ENCODE measurements at regions not wholly inside any gene's neighbourhood (a gene's known extent, or its start where the extent isn't known, plus 50 kb on each side); places are given as distances from the start of the nearest gene placed in this dataset.

DNA sequence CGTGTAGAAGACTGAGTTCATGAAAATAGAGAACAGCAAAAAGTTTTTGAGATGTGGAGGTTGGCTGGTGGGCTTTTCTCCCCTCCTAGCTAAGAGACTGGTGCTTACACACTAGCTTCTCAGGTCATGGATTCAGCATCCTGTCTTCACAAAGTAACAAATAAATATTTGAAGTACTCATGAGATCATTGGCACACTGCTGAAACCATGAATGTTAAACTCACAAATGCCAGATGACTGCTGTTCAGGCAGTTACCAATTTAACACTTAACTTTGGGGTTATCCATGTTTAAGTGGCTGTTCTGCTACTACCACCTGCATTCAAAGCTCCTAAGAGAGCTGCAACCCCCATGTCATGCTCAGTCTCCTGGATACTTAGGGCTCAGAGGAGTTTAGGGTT lies 119.0 kb upstream of the BET1 start:
- no peak for TF ChIP-seq EZH2phosphoT487 (IDR thresholded peaks at IDR 0.05; ENCODE audit: borderline replicate concordance, low read depth, low read length)
- TF ChIP-seq, protein P1, sequence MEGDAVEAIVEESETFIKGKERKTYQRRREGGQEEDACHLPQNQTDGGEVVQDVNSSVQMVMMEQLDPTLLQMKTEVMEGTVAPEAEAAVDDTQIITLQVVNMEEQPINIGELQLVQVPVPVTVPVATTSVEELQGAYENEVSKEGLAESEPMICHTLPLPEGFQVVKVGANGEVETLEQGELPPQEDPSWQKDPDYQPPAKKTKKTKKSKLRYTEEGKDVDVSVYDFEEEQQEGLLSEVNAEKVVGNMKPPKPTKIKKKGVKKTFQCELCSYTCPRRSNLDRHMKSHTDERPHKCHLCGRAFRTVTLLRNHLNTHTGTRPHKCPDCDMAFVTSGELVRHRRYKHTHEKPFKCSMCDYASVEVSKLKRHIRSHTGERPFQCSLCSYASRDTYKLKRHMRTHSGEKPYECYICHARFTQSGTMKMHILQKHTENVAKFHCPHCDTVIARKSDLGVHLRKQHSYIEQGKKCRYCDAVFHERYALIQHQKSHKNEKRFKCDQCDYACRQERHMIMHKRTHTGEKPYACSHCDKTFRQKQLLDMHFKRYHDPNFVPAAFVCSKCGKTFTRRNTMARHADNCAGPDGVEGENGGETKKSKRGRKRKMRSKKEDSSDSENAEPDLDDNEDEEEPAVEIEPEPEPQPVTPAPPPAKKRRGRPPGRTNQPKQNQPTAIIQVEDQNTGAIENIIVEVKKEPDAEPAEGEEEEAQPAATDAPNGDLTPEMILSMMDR (conservative IDR thresholded peaks at IDR 0.05; ENCODE audit: low read length), result no peak

Measured in OCI-LY7 (cell line).